Panc1 (cell line): ENCODE measurements at regions not wholly inside any gene's neighbourhood (a gene's known extent, or its start where the extent isn't known, plus 50 kb on each side); places are given as distances from the start of the nearest gene placed in this dataset.

ENCODE experiments used
- ATAC-seq: fragments of 200-7000 bp; cut with Tn5 transposase; 2 replicates; pipeline ENCODE4 v1.9.1; 2020; ENCODE audit warnings: mild to moderate bottlenecking, moderate library complexity
- BruUV-seq: library from RNA; stranded (reverse); fragments of 400-500 nt; replicated peaks from 2 replicates; lab custom pipeline; 2021; lab: Mats Ljungman, UMichigan
- CTCF ChIA-PET: fragments of 300-600 bp; sonication (Branson Sonifier 250); formaldehyde crosslinking; loops from one replicate; lab custom pipeline; 2022; ENCODE audit warnings: antibody characterized with exemption; lab: Charles Lee
- POLR2A ChIA-PET: fragments of 300-600 bp; sonication (Branson Sonifier 250); formaldehyde crosslinking; loops from one replicate; lab custom pipeline; 2022; ENCODE audit warnings: antibody characterized with exemption; lab: Charles Lee
- DNase-seq: peaks from one replicate; pipeline ENCODE4 v3.0.0-alpha.2; 2010; ENCODE audit warnings: low read depth, low spot score
- H3K27ac ChIP-seq: 2 replicates; pipeline ENCODE4 v1.5.1; 2011; ENCODE audit warnings: mild to moderate bottlenecking, low read length, inconsistent platforms
- H3K27me3 ChIP-seq: fragments of 200-500 bp; sonication (Bioruptor generic); 2 replicates; pipeline ENCODE4 v1.6.0; 2014; ENCODE audit warnings: low read length, inconsistent platforms; ENCODE audit not compliant: control insufficient read depth, insufficient read depth
- H3K36me3 ChIP-seq: fragments of 200-500 bp; sonication (Bioruptor generic); 2 replicates; pipeline ENCODE4 v1.5.1; 2014; ENCODE audit warnings: inconsistent platforms, mild to moderate bottlenecking, low read length, moderate library complexity; ENCODE audit not compliant: control insufficient read depth, insufficient read depth
- H3K4me1 ChIP-seq: 2 replicates; pipeline ENCODE4 v1.5.1; 2011; ENCODE audit warnings: inconsistent platforms, mild to moderate bottlenecking, low read length, moderate library complexity; ENCODE audit not compliant: control insufficient read depth, insufficient read depth
- H3K4me3 ChIP-seq, 2 experiments: 2 replicates each; pipeline ENCODE4 v1.5.1; 2011 to 2012; ENCODE audit warnings: low read depth in 2 of 2, low read length in 2 of 2, mild to moderate bottlenecking in 2 of 2, inconsistent platforms in 1 of 2, moderate library complexity in 1 of 2
- H3K9me3 ChIP-seq: fragments of 200-500 bp; sonication (Bioruptor generic); 2 replicates; pipeline ENCODE4 v1.5.1; 2014; ENCODE audit warnings: low read depth, mild to moderate bottlenecking, inconsistent platforms, low read length, moderate library complexity; ENCODE audit not compliant: control insufficient read depth, insufficient read depth
- CTCF ChIP-seq: fragments of 450-650 bp; IDR thresholded peaks from 2 replicates; pipeline ENCODE4 v1.5.1; 2017; ENCODE audit warnings: mild to moderate bottlenecking
- POLR2AphosphoS5 ChIP-seq: IDR thresholded peaks from 2 replicates; pipeline ENCODE4 v1.6.1; 2012; ENCODE audit warnings: mild to moderate bottlenecking, low read depth, low read length, moderate library complexity
- REST ChIP-seq, 2 experiments: IDR thresholded peaks; 2 replicates each; pipeline ENCODE4 v1.6.1; 2011 to 2012; ENCODE audit warnings: low read depth in 2 of 2, control low read depth in 1 of 2, low read length in 1 of 2, mild to moderate bottlenecking in 1 of 2, moderate library complexity in 1 of 2; ENCODE audit not compliant: insufficient read depth in 1 of 2
- SIN3A ChIP-seq: IDR thresholded peaks from 2 replicates; pipeline ENCODE4 v1.6.1; 2012; ENCODE audit warnings: low read depth, mild to moderate bottlenecking, low read length, moderate library complexity, borderline replicate concordance; ENCODE audit not compliant: insufficient read depth
- TCF7L2 ChIP-seq: IDR thresholded peaks from 2 replicates; pipeline ENCODE4 v1.6.1; 2011; ENCODE audit warnings: mild to moderate bottlenecking, low read depth, low read length, inconsistent platforms
- in situ Hi-C: cut with HindIII; loops from 2 replicates; pipeline ENCODE4 v1.10.0; 2016; ENCODE audit warnings: low sequenced_read_pairs, low pct_unique_long_range_greater_than_20kb
- intact Hi-C: fragments of 100-400 bp; cut with micrococcal nuclease; formaldehyde crosslinking; loops from one replicate; pipeline ENCODE4 v1.10.0; 2022; ENCODE audit not compliant: unreplicated experiment

- ATAC-seq (no peak), DNase-seq (no peak)
- ChIA-PET POLR2A (no interaction called here), CTCF (no interaction called here)
- intact Hi-C loops: no loop called here
- no peak overlapping the region for H3K27ac ChIP-seq
- no peak overlapping the region for H3K4me3 ChIP-seq
- H3K36me3 ChIP-seq: no peaks in the 10 kb centered on the region
- no peaks in the 10 kb centered on the region for H3K27me3 ChIP-seq
- no peaks in the 10 kb centered on the region for H3K4me1 ChIP-seq
- no TSS peak for BruUV-seq
- TF ChIP-seq CTCF: no peak
- no peak for TF ChIP-seq TCF7L2
- TF ChIP-seq REST (IDR thresholded peaks at IDR 0.05; ENCODE audit: insufficient read depth in 1 of 2, low read depth in 2 of 2, low read length in 1 of 2): no peak
- TF ChIP-seq POLR2AphosphoS5: no peak
- TF ChIP-seq SIN3A: no peak
- in situ Hi-C loops: no loop called here
- H3K9me3 ChIP-seq: no peaks in the 10 kb centered on the region
These were observed 446.7 kb downstream of the DMRTA1 start for GRCh38 chr9:22893196-22893843.

- no peaks in the 10 kb centered on the region for H3K27me3 ChIP-seq
- CTCF ChIA-PET: no interaction called here
- TF ChIP-seq POLR2AphosphoS5 (no peak), REST (IDR thresholded peaks at IDR 0.05; ENCODE audit: insufficient read depth in 1 of 2, low read depth in 2 of 2, low read length in 1 of 2) (no peak)
- BruUV-seq: no TSS peak
- DNase-seq (no peak), ATAC-seq (no peak)
- intact Hi-C loops (no loop called here), in situ Hi-C loops (no loop called here)
- H3K4me1 ChIP-seq: no peaks in the 10 kb centered on the region
- H3K9me3 ChIP-seq: no peaks in the 10 kb centered on the region
- H3K27ac ChIP-seq: no peak overlapping the region
- no peaks in the 10 kb centered on the region for H3K36me3 ChIP-seq
- POLR2A ChIA-PET: interaction anchor here (0.6 kb wide), 1 partner anchor 37 kb away, joined by 4 read pairs; no protein-coding TSS in a partner anchor
- H3K4me3 ChIP-seq: no peak overlapping the region
These were observed 452.0 kb downstream of the DMRTA1 start for GRCh38 chr9:22898591-22898990.
